NCI-H1048 (cell line): ENCODE measurements at regions not wholly inside any gene's neighbourhood (a gene's known extent, or its start where the extent isn't known, plus 50 kb on each side); places are given as distances from the start of the nearest gene placed in this dataset.
"Not testable (repeated sequence)": the region's sequence is repeated elsewhere in the genome, so short reads cannot be mapped to it uniquely, and the experiment has no call there.

Experiments used
- DNase-seq: peaks from one replicate; lab custom pipeline; 2025; lab: John Stamatoyannopoulos, UW

GRCh38 chr13:81293594-81294164, 952.8 kb upstream of the SPRY2 start:
- no peak for DNase-seq

- no peak for DNase-seq
Observed at GRCh38 chr13:81283561-81283960, 942.6 kb upstream of the SPRY2 start.

DNA sequence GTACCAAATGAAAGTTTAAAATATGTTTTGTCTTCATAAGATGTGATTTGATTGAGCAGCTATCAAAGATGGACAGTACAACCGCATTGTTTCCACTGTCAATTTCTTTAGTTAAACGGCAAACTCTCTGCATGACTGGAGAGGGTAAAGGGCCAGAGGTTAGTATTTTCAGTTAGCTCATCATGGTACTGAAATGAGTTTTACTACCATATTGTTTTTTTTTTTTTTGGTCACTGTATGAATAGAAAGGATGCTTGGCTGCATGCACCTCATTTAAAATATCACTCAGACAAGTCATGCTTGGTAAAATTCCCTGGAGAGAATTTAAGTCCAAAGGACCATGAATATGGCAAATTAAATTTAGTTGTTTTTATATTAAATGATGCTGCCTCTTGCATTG, 942.1 kb upstream of the SPRY2 start:
- no peak for DNase-seq

DNA sequence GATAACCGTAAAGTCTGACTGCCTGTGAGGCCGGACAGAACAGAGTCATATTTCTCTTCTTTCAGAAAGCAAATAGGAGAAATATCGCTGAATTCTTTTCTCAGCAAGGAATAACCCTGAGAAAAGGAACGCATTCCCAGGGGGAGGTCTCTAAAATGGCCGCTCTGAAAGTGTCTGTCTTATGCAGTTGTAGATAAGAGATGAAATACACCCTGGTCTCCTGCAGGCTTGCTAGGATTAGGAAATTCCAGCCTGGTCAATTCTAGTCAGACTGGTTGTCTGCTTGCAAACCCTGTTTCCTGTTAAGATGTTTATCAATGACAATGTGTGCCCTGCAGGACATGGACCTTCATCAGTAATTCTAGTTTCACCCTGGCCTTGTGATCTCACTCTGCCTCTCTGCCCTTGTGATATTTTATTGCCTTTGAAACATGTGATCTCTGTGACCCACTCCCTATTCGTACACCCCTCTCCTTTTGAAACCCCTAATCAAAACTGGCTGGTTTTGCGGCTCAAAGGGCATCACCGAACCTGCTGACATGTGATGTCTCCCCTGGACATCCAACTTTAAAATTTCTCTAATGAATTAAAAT, 934.8 kb upstream of the SPRY2 start:
- DNase-seq = no peak

DNA sequence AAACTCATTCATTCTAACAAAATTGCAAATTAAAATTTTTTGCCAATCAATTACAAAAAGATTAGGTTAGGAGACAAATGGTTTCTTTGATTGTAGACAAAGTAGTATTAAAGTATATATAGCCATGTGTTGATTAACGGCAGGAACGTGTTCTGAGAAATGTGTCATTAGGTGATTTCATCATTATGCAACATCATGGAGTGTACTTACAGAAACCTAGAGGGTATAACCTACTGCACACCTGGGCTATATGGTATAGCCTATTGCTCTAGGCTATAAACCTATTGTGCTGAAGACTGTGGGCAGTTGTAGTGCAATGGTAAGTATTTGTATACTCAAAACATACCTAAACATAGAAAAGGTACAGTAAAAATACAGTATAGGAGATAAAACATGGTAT, 906.8 kb upstream of the SPRY2 start:
- no peak for DNase-seq

GRCh38 chr13:81246556-81246955, 905.6 kb upstream of the SPRY2 start:
- no peak for DNase-seq

- no peak for DNase-seq
Observed at GRCh38 chr13:81244011-81244410, 903.1 kb upstream of the SPRY2 start.

- no peak for DNase-seq
Observed at GRCh38 chr13:81230386-81230785, 889.5 kb upstream of the SPRY2 start.

GRCh38 chr13:81226830-81227229, 885.9 kb upstream of the SPRY2 start:
- DNase-seq = not testable (repeated sequence)

GRCh38 chr13:81224209-81224833, 883.4 kb upstream of the SPRY2 start:
- DNase-seq = no peak

DNA sequence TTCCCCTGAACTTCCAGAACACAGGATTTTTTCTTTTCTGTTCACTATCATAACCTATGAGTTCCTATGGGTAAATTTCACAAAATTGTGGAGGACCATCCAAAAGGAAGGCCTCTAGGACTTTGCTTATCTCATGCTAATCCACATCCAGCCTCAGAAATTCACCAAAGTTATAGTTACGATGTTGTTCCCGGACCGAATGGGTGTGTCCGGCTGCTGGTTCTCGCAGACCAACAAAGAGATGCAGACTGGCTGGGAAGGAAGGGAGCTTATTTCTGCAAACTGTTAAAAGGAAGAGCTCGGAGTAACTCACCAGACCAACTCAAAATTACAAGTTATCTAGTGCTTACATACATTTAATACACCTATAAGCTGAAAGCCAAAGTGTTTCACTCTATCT, 882.9 kb upstream of the SPRY2 start:
- no peak for DNase-seq

DNA sequence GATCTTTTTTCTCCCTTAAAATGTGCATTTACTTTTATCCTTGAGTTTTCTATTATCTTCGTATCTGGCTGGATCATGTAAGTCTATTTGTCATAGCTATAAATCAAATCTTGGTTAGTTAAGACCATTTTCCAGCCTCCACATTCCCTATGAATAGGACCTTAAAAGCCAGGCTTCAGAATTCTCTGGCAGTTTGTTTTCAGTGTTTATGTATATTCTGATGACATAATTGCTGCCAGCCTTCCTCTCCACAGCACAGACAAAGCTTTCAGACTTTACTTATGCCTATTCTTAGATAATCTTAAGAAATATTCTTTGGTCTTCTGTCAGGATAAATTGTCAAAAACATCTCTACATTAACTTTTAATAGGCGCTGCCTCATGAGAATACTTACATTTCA, 870.8 kb upstream of the SPRY2 start:
- DNase-seq = no peak

- DNase-seq = no peak
Observed at GRCh38 chr13:81207636-81208035, 866.7 kb upstream of the SPRY2 start.

DNA sequence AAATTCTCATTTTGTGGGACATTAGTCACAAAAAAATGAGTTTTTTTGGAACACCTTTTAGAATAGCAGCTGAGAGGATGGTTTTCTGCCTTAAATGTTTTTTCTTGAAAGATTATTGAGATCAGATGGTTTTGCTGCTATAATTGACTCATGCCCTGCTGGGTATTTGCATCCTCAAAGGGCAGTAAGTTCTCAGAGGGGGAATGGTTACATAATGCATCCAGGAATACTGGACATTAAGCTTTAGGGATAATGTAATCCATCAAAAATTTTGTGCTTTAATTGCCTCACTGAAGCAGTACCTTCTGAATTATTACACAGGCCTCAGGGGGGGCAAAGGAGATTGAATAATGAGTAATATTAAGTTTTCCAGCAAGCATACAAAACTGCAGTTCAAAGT, 866.3 kb upstream of the SPRY2 start:
- DNase-seq = no peak

GRCh38 chr13:81203783-81204182, 862.9 kb upstream of the SPRY2 start:
- no peak for DNase-seq

- no peak for DNase-seq
Observed at GRCh38 chr13:81199956-81200355, 859.0 kb upstream of the SPRY2 start.

- no peak for DNase-seq
Observed at GRCh38 chr13:81197966-81198365, 857.0 kb upstream of the SPRY2 start.

- no peak for DNase-seq
Observed at GRCh38 chr13:81197483-81197882, 856.6 kb upstream of the SPRY2 start.

- DNase-seq = no peak
Observed at GRCh38 chr13:81194362-81194761, 853.4 kb upstream of the SPRY2 start.

- no peak for DNase-seq
Observed at GRCh38 chr13:81184556-81185265, 843.8 kb upstream of the SPRY2 start.

- no peak for DNase-seq
Observed at GRCh38 chr13:81172603-81173002, 831.7 kb upstream of the SPRY2 start.

DNA sequence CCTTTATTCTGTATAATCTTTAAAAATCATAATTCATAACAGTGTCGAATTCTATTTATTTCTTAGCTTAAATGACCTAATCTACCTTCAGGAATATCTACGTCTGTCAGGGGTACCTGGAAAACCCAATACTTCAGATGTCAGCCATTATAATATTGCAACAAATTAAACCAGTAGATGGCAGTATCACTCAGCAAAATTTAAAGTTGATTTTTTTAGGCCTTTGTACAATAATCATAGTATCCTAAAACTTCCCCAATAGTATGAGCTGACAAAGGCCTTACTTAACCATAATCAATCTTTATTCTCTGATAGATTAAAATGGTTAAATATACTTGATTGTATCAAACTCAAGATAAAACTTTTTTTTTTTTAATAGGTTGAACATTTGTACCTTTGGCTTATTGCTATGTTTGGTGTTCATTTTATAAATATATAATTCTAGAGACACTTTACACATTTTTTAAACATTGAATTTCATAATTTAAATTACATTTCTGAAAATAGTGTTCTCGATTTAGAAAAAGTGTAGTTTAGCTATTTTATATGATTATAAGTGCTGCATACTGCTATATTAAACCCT, 830.2 kb upstream of the SPRY2 start:
- peak; percentile 5 for DNase-seq

GRCh38 chr13:81163823-81164222, 822.9 kb upstream of the SPRY2 start:
- not testable (repeated sequence) for DNase-seq
